HL-60 (cell line): ENCODE measurements at regions not wholly inside any gene's neighbourhood (a gene's known extent, or its start where the extent isn't known, plus 50 kb on each side); places are given as distances from the start of the nearest gene placed in this dataset.

Experiments used
- DNase-seq, 2 experiments: peaks; one replicate each; pipeline ENCODE4 v3.0.0-alpha.2; 2010 to 2020; ENCODE audit warnings: low read depth in 1 of 2, low spot score in 1 of 2
- H3K27ac ChIP-seq: fragments of 250-450 bp; sonication (Bioruptor Pico); replicated peaks from 2 replicates; pipeline ENCODE4 v1.5.1; 2020; ENCODE audit warnings: mild to moderate bottlenecking, moderate library complexity
- H3K27me3 ChIP-seq: fragments of 250-450 bp; sonication (Bioruptor Pico); 2 replicates; pipeline ENCODE4 v1.5.1; 2021; ENCODE audit warnings: mild to moderate bottlenecking, moderate library complexity; ENCODE audit not compliant: insufficient read depth, poor library complexity, severe bottlenecking
- H3K4me3 ChIP-seq: replicated peaks from 2 replicates; pipeline ENCODE4 v1.5.1; 2011; ENCODE audit warnings: mild to moderate bottlenecking, control low read depth, low read length; ENCODE audit not compliant: insufficient read depth
- GABPA ChIP-seq: IDR thresholded peaks from 2 replicates; pipeline ENCODE4 v1.6.1; 2012; ENCODE audit warnings: low read depth
- POLR2AphosphoS5 ChIP-seq: IDR thresholded peaks from 2 replicates; pipeline ENCODE4 v1.6.1; 2012; ENCODE audit warnings: low read depth
- SPI1 ChIP-seq: IDR thresholded peaks from 2 replicates; pipeline ENCODE4 v1.6.1; 2012; ENCODE audit warnings: low read depth, mild to moderate bottlenecking, borderline replicate concordance
- TF ChIP-seq, protein P1 (sequence below): IDR thresholded peaks from 2 replicates; pipeline ENCODE4 v1.6.1; 2012; ENCODE audit warnings: low read depth; ENCODE audit not compliant: insufficient replicate concordance
- TF ChIP-seq, protein P2 (sequence below): IDR thresholded peaks from one replicate; pipeline ENCODE4 v1.5.1; 2011; ENCODE audit warnings: low read length, control low read depth, inconsistent platforms; ENCODE audit not compliant: insufficient read depth

DNA sequence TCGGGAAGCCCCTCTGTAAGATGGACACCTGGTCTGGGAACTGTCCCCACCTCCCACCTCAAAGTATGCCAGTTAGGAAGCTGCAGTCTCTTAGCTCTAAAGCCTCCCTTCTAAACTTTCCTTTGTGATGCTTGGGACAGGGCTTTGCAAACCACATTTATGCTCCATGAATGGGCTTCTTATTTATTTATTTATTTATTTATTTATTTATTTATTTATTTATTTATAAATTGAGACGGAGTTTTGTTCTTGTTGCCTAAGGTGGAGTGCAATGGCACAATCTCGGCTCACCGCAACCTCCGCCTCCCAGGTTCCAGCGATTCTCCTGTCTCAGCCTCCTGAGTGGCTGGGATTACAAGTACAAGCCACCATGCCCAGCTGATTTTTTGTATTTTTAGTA lies 1009.4 kb downstream of the TYW1 start:
- Histone ChIP-seq H3K4me3 (no peak overlapping the region), H3K27me3 (no peaks in the 10 kb centered on the region), H3K27ac (no peak overlapping the region)
- TF ChIP-seq SPI1, result no peak
- no peak for DNase-seq

DNA sequence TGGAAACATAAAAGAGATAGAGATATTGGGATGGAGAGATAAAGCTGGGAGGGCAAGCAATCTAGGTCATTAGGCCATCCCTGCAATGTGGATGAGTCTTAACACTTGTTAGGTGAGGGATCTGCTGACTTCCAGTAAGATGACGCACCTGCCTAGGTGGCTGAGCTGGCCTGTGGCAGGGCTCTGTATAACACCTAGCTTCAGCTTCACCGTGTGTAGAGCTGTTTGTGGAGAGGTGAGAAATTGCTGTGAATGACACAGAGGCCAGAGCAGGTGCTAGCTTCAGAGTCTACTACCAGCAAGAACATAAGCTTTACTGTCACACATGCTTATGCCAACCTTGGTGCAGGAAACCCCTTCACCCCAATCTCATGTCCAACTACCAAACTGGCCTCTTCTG lies 1010.0 kb downstream of the TYW1 start:
- TF ChIP-seq, protein P1, sequence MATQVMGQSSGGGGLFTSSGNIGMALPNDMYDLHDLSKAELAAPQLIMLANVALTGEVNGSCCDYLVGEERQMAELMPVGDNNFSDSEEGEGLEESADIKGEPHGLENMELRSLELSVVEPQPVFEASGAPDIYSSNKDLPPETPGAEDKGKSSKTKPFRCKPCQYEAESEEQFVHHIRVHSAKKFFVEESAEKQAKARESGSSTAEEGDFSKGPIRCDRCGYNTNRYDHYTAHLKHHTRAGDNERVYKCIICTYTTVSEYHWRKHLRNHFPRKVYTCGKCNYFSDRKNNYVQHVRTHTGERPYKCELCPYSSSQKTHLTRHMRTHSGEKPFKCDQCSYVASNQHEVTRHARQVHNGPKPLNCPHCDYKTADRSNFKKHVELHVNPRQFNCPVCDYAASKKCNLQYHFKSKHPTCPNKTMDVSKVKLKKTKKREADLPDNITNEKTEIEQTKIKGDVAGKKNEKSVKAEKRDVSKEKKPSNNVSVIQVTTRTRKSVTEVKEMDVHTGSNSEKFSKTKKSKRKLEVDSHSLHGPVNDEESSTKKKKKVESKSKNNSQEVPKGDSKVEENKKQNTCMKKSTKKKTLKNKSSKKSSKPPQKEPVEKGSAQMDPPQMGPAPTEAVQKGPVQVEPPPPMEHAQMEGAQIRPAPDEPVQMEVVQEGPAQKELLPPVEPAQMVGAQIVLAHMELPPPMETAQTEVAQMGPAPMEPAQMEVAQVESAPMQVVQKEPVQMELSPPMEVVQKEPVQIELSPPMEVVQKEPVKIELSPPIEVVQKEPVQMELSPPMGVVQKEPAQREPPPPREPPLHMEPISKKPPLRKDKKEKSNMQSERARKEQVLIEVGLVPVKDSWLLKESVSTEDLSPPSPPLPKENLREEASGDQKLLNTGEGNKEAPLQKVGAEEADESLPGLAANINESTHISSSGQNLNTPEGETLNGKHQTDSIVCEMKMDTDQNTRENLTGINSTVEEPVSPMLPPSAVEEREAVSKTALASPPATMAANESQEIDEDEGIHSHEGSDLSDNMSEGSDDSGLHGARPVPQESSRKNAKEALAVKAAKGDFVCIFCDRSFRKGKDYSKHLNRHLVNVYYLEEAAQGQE, result no peak
- Histone ChIP-seq H3K27me3 (no peaks in the 10 kb centered on the region), H3K27ac (no peak overlapping the region), H3K4me3 (no peak overlapping the region)
- DNase-seq, result no peak

DNA sequence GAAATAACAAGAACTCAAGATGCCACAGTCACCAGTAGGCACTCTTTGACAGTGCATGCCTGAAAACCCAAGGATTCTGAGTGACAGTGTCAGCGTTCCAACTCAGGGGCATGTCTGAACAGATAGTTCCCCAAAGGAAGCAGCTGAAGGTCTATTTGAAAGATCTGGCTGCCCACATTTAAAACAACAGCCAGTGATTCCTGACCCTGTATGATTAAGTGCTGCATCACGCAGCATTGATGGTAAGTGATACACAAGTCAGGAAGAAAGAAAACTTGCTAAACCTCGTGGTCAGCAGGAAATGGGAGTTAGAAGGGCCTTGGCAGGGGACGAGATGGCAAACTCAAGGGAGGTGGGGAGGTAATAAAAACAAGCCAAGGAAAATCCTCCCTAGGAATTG lies 1013.1 kb downstream of the TYW1 start:
- no peak for DNase-seq
- H3K4me3 ChIP-seq, result no peak overlapping the region
- H3K27ac ChIP-seq, result no peak overlapping the region
- H3K27me3 ChIP-seq, result no peaks in the 10 kb centered on the region
- TF ChIP-seq SPI1 (no peak), GABPA (no peak), POLR2AphosphoS5 (no peak)
- TF ChIP-seq, protein P2, sequence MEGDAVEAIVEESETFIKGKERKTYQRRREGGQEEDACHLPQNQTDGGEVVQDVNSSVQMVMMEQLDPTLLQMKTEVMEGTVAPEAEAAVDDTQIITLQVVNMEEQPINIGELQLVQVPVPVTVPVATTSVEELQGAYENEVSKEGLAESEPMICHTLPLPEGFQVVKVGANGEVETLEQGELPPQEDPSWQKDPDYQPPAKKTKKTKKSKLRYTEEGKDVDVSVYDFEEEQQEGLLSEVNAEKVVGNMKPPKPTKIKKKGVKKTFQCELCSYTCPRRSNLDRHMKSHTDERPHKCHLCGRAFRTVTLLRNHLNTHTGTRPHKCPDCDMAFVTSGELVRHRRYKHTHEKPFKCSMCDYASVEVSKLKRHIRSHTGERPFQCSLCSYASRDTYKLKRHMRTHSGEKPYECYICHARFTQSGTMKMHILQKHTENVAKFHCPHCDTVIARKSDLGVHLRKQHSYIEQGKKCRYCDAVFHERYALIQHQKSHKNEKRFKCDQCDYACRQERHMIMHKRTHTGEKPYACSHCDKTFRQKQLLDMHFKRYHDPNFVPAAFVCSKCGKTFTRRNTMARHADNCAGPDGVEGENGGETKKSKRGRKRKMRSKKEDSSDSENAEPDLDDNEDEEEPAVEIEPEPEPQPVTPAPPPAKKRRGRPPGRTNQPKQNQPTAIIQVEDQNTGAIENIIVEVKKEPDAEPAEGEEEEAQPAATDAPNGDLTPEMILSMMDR, result no peak
- TF ChIP-seq, protein P1, result no peak

DNA sequence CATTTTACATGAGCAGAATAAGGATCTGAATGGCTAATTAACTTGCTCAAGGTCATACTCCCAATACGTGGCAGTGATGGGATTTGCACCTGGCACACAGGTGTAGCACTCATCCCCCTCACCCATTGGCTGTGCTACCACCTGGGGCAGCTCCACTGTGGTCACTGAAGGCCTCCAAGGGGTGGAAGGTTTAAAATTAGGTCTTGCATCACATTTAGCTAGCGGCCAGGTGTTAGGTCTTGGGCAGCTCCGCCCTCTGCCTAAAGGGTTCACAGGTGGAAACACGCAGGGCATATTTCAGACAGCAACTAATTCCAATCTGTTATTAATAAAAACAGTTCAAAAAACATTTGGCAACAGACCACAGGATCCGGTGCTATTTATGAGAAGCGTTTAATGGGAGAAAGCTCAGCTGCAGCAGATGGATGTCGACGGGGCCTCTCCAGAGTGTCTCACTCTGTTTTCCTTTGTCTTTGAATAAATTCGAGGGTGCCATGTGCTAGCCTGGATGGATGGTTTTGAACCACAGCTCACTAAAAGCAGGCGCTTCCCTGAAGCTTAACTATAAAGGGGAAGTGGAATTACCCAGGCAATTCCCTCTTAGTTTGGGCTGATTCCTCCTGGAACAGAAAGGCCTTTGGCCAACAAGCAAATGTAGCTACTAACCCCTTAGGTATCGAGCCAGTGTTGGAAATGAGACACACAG lies 1017.6 kb downstream of the TYW1 start:
- TF ChIP-seq SPI1 (no peak), GABPA (no peak)
- TF ChIP-seq, protein P1, result no peak
- H3K27ac ChIP-seq, result no peak overlapping the region
- no peak for DNase-seq
- no peak overlapping the region for H3K4me3 ChIP-seq
- no peaks in the 10 kb centered on the region for H3K27me3 ChIP-seq
